Tibial nerve (tissue), 4 donors: ENCODE measurements at regions not wholly inside any gene's neighbourhood (a gene's known extent, or its start where the extent isn't known, plus 50 kb on each side); places are given as distances from the start of the nearest gene placed in this dataset. TPM values are rescaled to one million over a fixed set of nuclear protein-coding genes. Genes with fewer than 3 reads are reported as not detected.
"Not testable (repeated sequence)": the region's sequence is repeated elsewhere in the genome, so short reads cannot be mapped to it uniquely, and the experiment has no call there.

ENCODE experiments used
- DNase-seq, 2 donors: peaks; one replicate each; pipeline ENCODE4 v3.0.0-alpha.2; 2019; ENCODE audit warnings: low spot score in 2 of 2
- H3K27ac ChIP-seq, 4 donors: fragments of 200-600 bp; sonication (generic) in 3 of 4; one replicate each; pipeline ENCODE4 v1.5.1; 2017 to 2019; ENCODE audit warnings: mild to moderate bottlenecking in 1 of 4
- H3K27me3 ChIP-seq, 2 donors: fragments of 200-600 bp; sonication (generic) in 1 of 2; one replicate each; pipeline versions ENCODE4 v1.5.1 to v1.6.0; 2017 to 2019
- H3K36me3 ChIP-seq, 3 donors: fragments of 200-600 bp; sonication (generic); one replicate each; pipeline ENCODE4 v1.5.1; 2018 to 2019
- H3K4me1 ChIP-seq, 4 donors: fragments of 200-600 bp; sonication (generic) in 3 of 4; one replicate each; pipeline ENCODE4 v1.5.1; 2017 to 2019
- H3K4me3 ChIP-seq, 4 donors: fragments of 200-600 bp; sonication (generic) in 3 of 4; one replicate each; pipeline ENCODE4 v1.5.1; 2017 to 2019; ENCODE audit warnings: mild to moderate bottlenecking in 1 of 4, moderate library complexity in 1 of 4
- H3K9me3 ChIP-seq, 4 donors: fragments of 200-600 bp; sonication (generic) in 3 of 4; one replicate each; pipeline ENCODE4 v1.5.1; 2017 to 2019
- EP300 ChIP-seq, 2 donors: sonication (generic); formaldehyde crosslinking; IDR thresholded peaks; one replicate each; pipeline ENCODE4 v1.6.1; 2017; ENCODE audit warnings: antibody characterized with exemption in 2 of 2, mild to moderate bottlenecking in 1 of 2
- POLR2A ChIP-seq, 2 donors: fragments of 450-650 bp; IDR thresholded peaks; one replicate each; pipeline ENCODE4 v1.6.1; 2017; ENCODE audit warnings: antibody characterized with exemption in 2 of 2, mild to moderate bottlenecking in 2 of 2, moderate library complexity in 2 of 2
- WGBS, 2 donors: methylation state at CpG; one replicate each; pipeline ENCODE4 v1.1.5; 2018; 5-methylcytosine and 5-hydroxymethylcytosine counted together
- small RNA-seq: library from RNA; depleted of rRNA; stranded (forward); fragments of <200 nt; gene quantifications from one replicate; pipeline ENCODE3, GENCODE V24; 2016
- TF ChIP-seq, protein P1 (sequence below), 5 experiments: fragments of 200-600 bp in 3 of 5; fragments of 450-650 bp in 2 of 5; sonication (generic) in 3 of 5; IDR thresholded peaks; one replicate each; pipeline ENCODE4 v1.5.1; 2016 to 2019; ENCODE audit warnings: antibody characterized with exemption in 5 of 5, mild to moderate bottlenecking in 3 of 5, moderate library complexity in 2 of 5

DNA sequence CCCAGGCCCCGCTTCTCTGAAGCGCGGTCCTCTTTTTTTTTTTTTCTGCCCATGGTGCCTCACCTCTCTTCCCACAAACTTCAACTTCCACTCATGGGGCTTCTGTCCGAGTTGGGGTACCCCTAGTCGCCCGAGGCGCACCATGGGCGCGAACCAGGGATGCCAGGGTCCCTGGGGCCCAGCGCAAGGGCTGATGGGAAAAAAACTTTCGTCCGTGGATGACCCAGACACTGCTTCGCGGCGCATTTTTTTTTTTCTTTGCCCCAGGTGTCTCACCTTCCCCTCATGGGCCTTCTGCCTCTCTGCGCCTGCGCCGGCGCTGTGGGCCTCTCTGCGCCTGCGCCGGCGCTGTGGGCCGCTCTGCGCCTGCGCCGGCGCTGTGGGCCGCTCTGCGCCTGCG is 1268.8 kb downstream of the FOXD4L5 start:
- not testable (repeated sequence) for H3K27me3 ChIP-seq, DNase-seq, H3K4me1 ChIP-seq, H3K36me3 ChIP-seq, H3K27ac ChIP-seq
- peaks cover 0 to 11% (median 0%) of the 10 kb centered on the region in 4 donors for H3K9me3 ChIP-seq
- H3K4me3 ChIP-seq, result peak overlapping the region in 2 of 4 donors; percentile 23 to 42
- WGBS, 2 donors, result 46 to 62% methylated on average over 31 of the region's 31 CpGs

DNA sequence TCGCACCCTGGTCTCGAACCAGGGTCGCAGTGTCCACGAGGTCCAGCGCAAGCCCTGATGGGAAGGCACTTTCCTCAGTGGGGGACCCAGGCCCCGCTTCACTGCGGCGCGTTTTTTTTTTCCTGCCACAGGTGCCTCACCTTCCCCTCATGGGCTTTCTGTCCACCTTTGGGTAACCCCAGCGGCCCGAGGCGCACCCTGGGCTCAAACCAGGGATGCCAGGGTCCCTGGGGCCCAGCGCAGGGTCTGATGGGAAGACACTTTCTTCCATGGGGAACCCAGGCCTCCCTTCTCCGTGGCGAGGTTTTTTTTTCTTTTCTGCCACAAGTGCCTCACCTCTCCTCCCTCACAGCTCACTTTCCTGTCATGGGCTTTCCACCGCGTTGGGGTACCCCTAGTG is 1269.9 kb downstream of the FOXD4L5 start:
- peaks cover 0 to 11% (median 0%) of the 10 kb centered on the region in 4 donors for H3K9me3 ChIP-seq
- TF ChIP-seq EP300 (IDR thresholded peaks at IDR 0.05) (no peak), POLR2A (IDR thresholded peaks at IDR 0.05) (no peak)
- TF ChIP-seq, protein P1, sequence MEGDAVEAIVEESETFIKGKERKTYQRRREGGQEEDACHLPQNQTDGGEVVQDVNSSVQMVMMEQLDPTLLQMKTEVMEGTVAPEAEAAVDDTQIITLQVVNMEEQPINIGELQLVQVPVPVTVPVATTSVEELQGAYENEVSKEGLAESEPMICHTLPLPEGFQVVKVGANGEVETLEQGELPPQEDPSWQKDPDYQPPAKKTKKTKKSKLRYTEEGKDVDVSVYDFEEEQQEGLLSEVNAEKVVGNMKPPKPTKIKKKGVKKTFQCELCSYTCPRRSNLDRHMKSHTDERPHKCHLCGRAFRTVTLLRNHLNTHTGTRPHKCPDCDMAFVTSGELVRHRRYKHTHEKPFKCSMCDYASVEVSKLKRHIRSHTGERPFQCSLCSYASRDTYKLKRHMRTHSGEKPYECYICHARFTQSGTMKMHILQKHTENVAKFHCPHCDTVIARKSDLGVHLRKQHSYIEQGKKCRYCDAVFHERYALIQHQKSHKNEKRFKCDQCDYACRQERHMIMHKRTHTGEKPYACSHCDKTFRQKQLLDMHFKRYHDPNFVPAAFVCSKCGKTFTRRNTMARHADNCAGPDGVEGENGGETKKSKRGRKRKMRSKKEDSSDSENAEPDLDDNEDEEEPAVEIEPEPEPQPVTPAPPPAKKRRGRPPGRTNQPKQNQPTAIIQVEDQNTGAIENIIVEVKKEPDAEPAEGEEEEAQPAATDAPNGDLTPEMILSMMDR (IDR thresholded peaks at IDR 0.05), result no peak
- DNase-seq, result no peak
- H3K4me1 ChIP-seq, result no peaks in the 10 kb centered on the region
- no peak overlapping the region for H3K27ac ChIP-seq
- H3K36me3 ChIP-seq, result no peaks in the 10 kb centered on the region
- no peak overlapping the region for H3K4me3 ChIP-seq
- no peaks in the 10 kb centered on the region for H3K27me3 ChIP-seq
- WGBS, 2 donors, result 81% methylated on average over 17 of the region's 17 CpGs

DNA sequence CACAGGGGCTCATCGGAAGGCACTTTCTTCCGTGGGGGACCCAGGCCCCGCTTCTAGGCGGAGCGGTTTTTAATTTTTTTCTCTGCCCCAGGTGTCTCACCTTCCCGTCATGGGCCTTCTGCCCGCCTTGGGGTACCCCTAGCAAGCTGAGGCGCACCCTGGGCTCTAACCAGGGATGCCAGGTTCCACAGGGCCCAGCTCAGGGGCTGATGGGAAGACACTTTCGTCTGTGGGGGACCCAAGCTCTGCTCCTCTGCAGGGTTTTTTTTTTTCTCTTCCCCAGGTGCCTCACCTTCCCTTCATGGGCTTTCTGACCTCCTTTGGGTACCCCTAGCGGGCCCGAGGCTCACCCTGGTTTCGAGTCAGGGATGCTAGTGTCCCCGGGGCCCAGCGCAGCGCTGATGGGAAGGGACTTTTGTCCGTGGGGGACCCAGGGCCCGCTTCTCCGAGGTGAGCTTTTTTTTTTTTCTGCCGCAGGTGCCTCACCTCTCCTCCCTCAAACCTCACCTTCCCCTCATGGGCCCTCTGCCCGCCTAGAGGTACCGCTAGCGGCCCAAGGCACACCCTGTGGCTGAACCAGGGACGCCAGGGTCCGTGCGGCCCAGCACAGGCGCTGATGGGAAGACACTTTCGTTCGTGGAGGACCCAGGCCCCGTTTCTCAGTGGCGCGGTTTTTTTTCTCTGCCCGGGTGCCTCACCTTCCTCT is 1270.5 kb downstream of the FOXD4L5 start:
- DNase-seq, H3K27me3 ChIP-seq, H3K27ac ChIP-seq, H3K36me3 ChIP-seq, H3K4me1 ChIP-seq, H3K4me3 ChIP-seq: not testable (repeated sequence)
- 77% methylated on average over 32 of the region's 32 CpGs for WGBS, 2 donors
- peaks cover 0 to 11% (median 0%) of the 10 kb centered on the region in 4 donors for H3K9me3 ChIP-seq

DNA sequence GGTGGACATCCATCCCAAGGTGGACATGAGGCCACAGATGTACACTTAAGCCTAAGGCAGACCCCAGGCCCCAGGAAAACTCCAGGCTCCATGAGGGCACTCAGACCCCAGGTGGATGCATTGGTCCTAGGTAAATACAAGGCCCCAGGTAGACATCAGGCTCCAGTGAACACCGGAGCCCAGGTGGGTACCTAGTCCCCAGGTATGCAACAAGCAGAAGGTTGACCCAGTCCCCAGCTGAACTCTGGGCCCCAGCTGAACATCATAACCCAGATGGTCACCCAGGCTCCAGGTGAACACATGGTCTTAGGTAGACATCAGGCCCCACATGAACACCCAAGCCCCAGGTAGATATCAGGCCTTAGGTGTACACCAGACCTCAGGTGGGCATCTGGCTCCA is 1271.9 kb downstream of the FOXD4L5 start:
- not testable (repeated sequence) for DNase-seq, H3K27me3 ChIP-seq, H3K4me1 ChIP-seq, H3K4me3 ChIP-seq, H3K27ac ChIP-seq, H3K36me3 ChIP-seq
- 75 to 100% methylated on average over 1 of the region's 1 CpG for WGBS, 2 donors
- H3K9me3 ChIP-seq, result peaks cover 0 to 11% (median 0%) of the 10 kb centered on the region in 4 donors

DNA sequence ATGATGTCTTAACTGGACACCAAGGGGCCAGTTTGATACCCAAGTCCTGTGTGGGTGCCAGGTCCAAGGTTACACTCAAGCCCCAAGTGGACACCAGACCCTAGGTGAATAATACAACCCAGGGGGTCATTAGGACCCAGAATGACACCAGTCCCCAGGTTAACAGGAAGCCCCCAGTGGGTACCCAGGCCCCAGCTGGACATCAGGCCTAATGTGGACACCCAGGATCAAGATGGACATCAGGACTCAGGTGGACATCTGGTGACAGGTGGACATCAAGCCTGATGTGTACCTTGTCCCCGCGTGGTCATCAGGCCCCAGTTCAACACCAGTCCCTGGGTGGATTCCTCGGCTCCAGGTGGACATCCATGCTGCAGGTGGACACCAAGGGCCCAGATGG is 1273.0 kb downstream of the FOXD4L5 start:
- not testable (repeated sequence) for DNase-seq, H3K4me3 ChIP-seq, H3K27ac ChIP-seq, H3K4me1 ChIP-seq, H3K36me3 ChIP-seq, H3K27me3 ChIP-seq
- H3K9me3 ChIP-seq, result peaks cover 0 to 11% (median 0%) of the 10 kb centered on the region in 4 donors
- WGBS, 2 donors, result 83% methylated on average over 2 of the region's 3 CpGs; no CpG with 5 or more reads in 1 of the 2 donors

DNA sequence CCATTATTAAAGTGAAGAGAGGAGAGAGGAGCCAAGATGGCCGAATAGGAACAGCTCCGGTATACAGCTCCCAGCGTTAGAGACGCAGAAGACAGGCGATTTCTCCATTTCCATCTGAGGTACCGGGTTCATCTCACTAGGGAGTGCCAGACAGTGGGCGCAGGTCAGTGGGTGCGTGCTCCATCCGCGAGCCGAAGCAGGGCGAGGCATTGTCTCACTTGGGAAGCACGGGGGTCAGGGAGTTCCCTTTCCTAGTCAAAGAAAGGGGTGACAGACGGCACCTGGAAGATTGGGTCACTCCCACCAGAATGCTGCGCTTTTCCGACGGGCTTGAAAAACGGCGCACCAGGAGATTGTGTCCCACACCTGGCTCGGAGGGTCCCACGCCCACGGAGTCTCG is 1305.3 kb downstream of the FOXD4L5 start:
- not testable (repeated sequence) for H3K27ac ChIP-seq, H3K27me3 ChIP-seq, H3K36me3 ChIP-seq, H3K4me3 ChIP-seq, H3K4me1 ChIP-seq, DNase-seq, H3K9me3 ChIP-seq
- 77 to 80% methylated on average over 13 to 14 of the region's 23 CpGs for WGBS, 2 donors

Small RNA genes lying in the stretch of these regions (small RNA-seq; reads per million reads assigned to genes)
- gene RF00026, result not detected
